ENCODE measurements at regions not wholly inside any gene's neighbourhood (a gene's known extent, or its start where the extent isn't known, plus 50 kb on each side); places are given as distances from the start of the nearest gene placed in this dataset.

DNA sequence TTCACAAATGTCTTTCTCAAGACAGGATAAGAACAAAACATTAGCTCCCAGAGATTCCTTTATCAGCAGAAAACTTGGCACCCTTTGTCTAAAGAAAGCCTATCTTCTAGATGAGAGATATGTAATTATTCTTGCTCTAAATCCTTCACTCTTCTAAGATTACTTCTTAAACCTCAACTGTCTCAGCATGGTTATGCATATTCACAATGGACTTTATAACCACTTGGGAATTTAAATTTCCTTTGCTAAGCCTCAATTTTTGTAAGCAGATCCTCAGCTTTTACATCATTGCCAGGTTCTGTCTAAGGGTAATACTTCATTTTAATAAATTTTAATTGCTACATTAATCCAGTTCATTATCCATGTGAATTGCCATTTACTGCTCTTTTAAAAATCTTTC is 433.6 kb upstream of the DDI1 start:
- no peak for TF ChIP-seq CTCF (IDR thresholded peaks at IDR 0.05)
- no peak for DNase-seq
- Mint-ChIP-seq H3K4me1 (ENCODE audit: low read depth) (peaks cover 30% of the 10 kb centered on the region), H3K27me3 (ENCODE audit: insufficient read depth) (no peaks in the 10 kb centered on the region; the same call in 1 of the 2 replicates), H3K27ac (no peak overlapping the region), H3K4me3 (no peak overlapping the region), H3K36me3 (ENCODE audit: low read depth) (no peaks in the 10 kb centered on the region), H3K9me3 (no peaks in the 10 kb centered on the region)

- H3K36me3 Mint-ChIP-seq (ENCODE audit: low read depth) = peaks cover 9% of the 10 kb centered on the region; the same call in 1 of the 2 replicates
- no peaks in the 10 kb centered on the region; the same call in 1 of the 2 replicates for H3K27me3 Mint-ChIP-seq (ENCODE audit: insufficient read depth)
- peaks cover 45% of the 10 kb centered on the region for H3K4me1 Mint-ChIP-seq (ENCODE audit: low read depth)
- no peak for TF ChIP-seq CTCF (IDR thresholded peaks at IDR 0.05)
- no peak overlapping the region for H3K27ac Mint-ChIP-seq
- H3K9me3 Mint-ChIP-seq = peaks cover 8% of the 10 kb centered on the region; the same call in 1 of the 2 replicates
- H3K4me3 Mint-ChIP-seq = no peak overlapping the region
- no peak for DNase-seq
These were observed 432.1 kb upstream of the DDI1 start for GRCh38 chr11:103604310-103604709.

DNA sequence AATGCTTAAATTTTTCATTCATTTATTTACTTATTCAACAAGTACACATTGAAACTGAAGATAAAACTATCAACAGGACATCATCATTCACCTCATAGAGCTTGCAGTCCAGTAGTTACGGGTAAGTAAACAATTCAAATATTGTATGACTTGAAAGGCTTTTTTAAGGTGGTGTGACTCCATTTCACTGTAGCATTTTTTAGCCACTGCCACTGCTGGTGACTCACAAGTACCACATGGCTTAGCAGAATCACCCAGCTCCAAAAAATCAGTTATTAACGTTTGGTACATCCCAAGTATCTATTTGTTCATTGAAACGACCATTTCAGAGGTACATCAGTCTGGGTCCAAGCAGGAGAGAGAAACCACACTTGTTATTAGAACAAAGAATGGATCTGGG is 427.9 kb upstream of the DDI1 start:
- H3K27ac Mint-ChIP-seq = peak overlapping the region; percentile 95
- peaks cover 22% of the 10 kb centered on the region; the same call in 1 of the 2 replicates for H3K9me3 Mint-ChIP-seq
- no peaks in the 10 kb centered on the region; the same call in 1 of the 2 replicates for H3K27me3 Mint-ChIP-seq (ENCODE audit: insufficient read depth)
- peaks cover 39% of the 10 kb centered on the region for H3K4me1 Mint-ChIP-seq (ENCODE audit: low read depth)
- H3K36me3 Mint-ChIP-seq (ENCODE audit: low read depth) = peaks cover 26% of the 10 kb centered on the region
- peak overlapping the region; percentile 77 for H3K4me3 Mint-ChIP-seq
- peak; percentile 67 for DNase-seq
- TF ChIP-seq CTCF (IDR thresholded peaks at IDR 0.05) = 0 out of 2 replicates have a peak, but pooled peaks have one; percentile 10

GRCh38 chr11:103609117-103610066 is 427.0 kb upstream of the DDI1 start:
- H3K27ac Mint-ChIP-seq = peak overlapping the region; percentile 95

GRCh38 chr11:103610435-103610834 is 426.0 kb upstream of the DDI1 start:
- peaks cover 38% of the 10 kb centered on the region for H3K36me3 Mint-ChIP-seq (ENCODE audit: low read depth)

More at GRCh38 chr11:103609117-103610066, 427.0 kb upstream of the DDI1 start:
- peaks cover 23% of the 10 kb centered on the region; the same call in 1 of the 2 replicates for H3K9me3 Mint-ChIP-seq
- H3K4me1 Mint-ChIP-seq (ENCODE audit: low read depth) = peaks cover 35% of the 10 kb centered on the region
- H3K27me3 Mint-ChIP-seq (ENCODE audit: insufficient read depth) = no peaks in the 10 kb centered on the region; the same call in 1 of the 2 replicates
- TF ChIP-seq CTCF (IDR thresholded peaks at IDR 0.05) = peak; percentile 84
- H3K36me3 Mint-ChIP-seq (ENCODE audit: low read depth) = peaks cover 35% of the 10 kb centered on the region
- DNase-seq = peak; percentile 94
- peak overlapping the region; percentile 77 for H3K4me3 Mint-ChIP-seq

More at GRCh38 chr11:103610435-103610834, 426.0 kb upstream of the DDI1 start:
- peak overlapping the region; percentile 95 for H3K27ac Mint-ChIP-seq
- no peaks in the 10 kb centered on the region for H3K27me3 Mint-ChIP-seq (ENCODE audit: insufficient read depth)
- no peak overlapping the region for H3K4me3 Mint-ChIP-seq
- TF ChIP-seq CTCF (IDR thresholded peaks at IDR 0.05) = no peak
- H3K9me3 Mint-ChIP-seq = peaks cover 23% of the 10 kb centered on the region; the same call in 1 of the 2 replicates
- DNase-seq = no peak
- peaks cover 27% of the 10 kb centered on the region for H3K4me1 Mint-ChIP-seq (ENCODE audit: low read depth)

Measured in HFFc6 (cell line).